ENCODE measurements at regions not wholly inside any gene's neighbourhood (a gene's known extent, or its start where the extent isn't known, plus 50 kb on each side); places are given as distances from the start of the nearest gene placed in this dataset.
"Not testable (repeated sequence)": the region's sequence is repeated elsewhere in the genome, so short reads cannot be mapped to it uniquely, and the experiment has no call there.

DNA sequence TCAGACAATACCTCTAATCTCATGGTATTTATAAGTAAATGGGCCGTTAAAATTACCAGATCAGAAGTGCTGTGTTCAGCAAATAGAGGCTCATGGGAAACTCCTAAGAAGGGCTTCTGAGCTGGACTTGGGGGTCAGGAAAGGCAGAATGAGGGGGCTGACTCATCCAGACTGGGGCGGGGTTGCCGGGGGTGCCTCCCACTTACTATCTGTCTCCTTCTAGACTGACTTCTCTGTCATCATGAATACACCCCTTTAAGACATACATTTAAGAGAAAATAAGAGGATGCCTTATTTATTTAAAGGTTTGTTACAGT, 96.0 kb upstream of the ERRFI1 start:
- peak overlapping the region in 1 of 2 donors; percentile 85 for H3K27ac ChIP-seq (ENCODE audit: low read depth in 1 of 2, low read length in 1 of 2)
- H3K4me1 ChIP-seq (ENCODE audit: control insufficient read depth in 5 of 5, insufficient read depth in 5 of 5, low read length in 5 of 5), result peaks cover 0 to 19% (median 13%) of the 10 kb centered on the region in 5 donors
- no peak overlapping the region for H3K9ac ChIP-seq (ENCODE audit: insufficient read depth in 1 of 2, low read length in 2 of 2)
- ATAC-seq (ENCODE audit: insufficient read depth, low FRiP score), result no peak
- H3K27me3 ChIP-seq (ENCODE audit: control insufficient read depth in 3 of 3, insufficient read depth in 3 of 3, low read length in 2 of 3), result no peaks in the 10 kb centered on the region
- no peak overlapping the region for H3K4me3 ChIP-seq
- 88 to 90% methylated on average over 3 of the region's 3 CpGs for WGBS, 2 donors
- no peak for DNase-seq
- no peaks in the 10 kb centered on the region for H3K36me3 ChIP-seq (ENCODE audit: control insufficient read depth in 4 of 4, insufficient read depth in 4 of 4, low read length in 4 of 4)
- TF ChIP-seq, protein P1, sequence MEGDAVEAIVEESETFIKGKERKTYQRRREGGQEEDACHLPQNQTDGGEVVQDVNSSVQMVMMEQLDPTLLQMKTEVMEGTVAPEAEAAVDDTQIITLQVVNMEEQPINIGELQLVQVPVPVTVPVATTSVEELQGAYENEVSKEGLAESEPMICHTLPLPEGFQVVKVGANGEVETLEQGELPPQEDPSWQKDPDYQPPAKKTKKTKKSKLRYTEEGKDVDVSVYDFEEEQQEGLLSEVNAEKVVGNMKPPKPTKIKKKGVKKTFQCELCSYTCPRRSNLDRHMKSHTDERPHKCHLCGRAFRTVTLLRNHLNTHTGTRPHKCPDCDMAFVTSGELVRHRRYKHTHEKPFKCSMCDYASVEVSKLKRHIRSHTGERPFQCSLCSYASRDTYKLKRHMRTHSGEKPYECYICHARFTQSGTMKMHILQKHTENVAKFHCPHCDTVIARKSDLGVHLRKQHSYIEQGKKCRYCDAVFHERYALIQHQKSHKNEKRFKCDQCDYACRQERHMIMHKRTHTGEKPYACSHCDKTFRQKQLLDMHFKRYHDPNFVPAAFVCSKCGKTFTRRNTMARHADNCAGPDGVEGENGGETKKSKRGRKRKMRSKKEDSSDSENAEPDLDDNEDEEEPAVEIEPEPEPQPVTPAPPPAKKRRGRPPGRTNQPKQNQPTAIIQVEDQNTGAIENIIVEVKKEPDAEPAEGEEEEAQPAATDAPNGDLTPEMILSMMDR (IDR thresholded peaks at IDR 0.05; ENCODE audit: control extremely low read depth, extremely low read depth), result no peak
- no peaks in the 10 kb centered on the region for H3K9me3 ChIP-seq (ENCODE audit: control insufficient read depth in 4 of 4, insufficient read depth in 3 of 4, low read length in 3 of 4)

DNA sequence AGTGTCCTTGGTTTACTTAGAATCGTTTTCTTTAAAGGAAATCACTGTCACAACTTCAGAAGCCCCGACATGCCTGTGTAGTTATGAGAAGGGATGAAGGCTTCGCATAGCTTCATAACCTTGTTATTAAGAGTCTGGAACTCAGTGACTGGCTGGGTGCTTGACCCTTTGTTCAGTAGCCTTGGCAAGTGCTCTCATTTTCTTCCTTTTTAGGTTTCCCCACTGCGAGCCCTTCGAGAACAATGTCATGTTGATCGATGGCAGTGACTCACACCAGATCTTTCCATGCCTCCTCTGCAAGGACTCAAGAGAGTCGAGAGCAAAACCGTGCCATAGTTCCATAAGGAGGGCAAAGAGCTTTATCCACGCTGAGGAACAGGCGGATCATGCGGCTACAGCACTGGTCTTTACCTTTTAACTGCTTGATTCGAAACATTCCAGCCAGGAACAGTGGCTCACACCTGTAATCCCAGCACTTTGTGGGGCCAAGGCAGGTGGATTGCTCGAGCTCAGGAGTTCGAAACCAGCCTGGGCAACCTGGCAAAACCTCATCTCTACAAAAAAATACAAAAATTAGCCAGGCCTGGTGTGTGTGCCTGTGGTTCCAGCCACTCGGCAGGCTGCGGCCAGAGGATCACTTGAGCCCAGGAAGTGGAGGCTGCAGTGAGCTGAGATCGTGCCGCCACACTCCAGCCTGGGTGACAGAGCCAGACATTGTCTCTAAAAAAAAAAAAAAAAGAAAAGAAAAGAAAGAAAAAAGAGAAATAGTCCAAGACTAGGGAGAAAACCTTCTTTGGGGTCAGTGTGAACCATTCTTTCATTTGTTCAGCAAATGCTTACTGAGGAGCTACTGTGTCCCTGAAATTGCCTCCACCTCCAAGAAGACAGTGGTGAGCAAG, 95.4 kb upstream of the ERRFI1 start:
- DNase-seq (peak in 1 of 3 donors; percentile 52), ATAC-seq (ENCODE audit: insufficient read depth, low FRiP score) (peak; percentile 82)
- peak overlapping the region; percentile 49 to 85 for H3K27ac ChIP-seq (ENCODE audit: low read depth in 1 of 2, low read length in 1 of 2)
- no peaks in the 10 kb centered on the region for H3K27me3 ChIP-seq (ENCODE audit: control insufficient read depth in 3 of 3, insufficient read depth in 3 of 3, low read length in 2 of 3)
- TF ChIP-seq, protein P1 (IDR thresholded peaks at IDR 0.05; ENCODE audit: control extremely low read depth, extremely low read depth), result no peak
- no peaks in the 10 kb centered on the region for H3K9me3 ChIP-seq (ENCODE audit: control insufficient read depth in 4 of 4, insufficient read depth in 3 of 4, low read length in 3 of 4)
- H3K9ac ChIP-seq (ENCODE audit: insufficient read depth in 1 of 2, low read length in 2 of 2), result no peak overlapping the region
- no peak overlapping the region for H3K4me3 ChIP-seq
- 37 to 49% methylated on average over 18 of the region's 18 CpGs for WGBS, 2 donors
- no peaks in the 10 kb centered on the region for H3K36me3 ChIP-seq (ENCODE audit: control insufficient read depth in 4 of 4, insufficient read depth in 4 of 4, low read length in 4 of 4)
- peaks cover 0 to 25% (median 14%) of the 10 kb centered on the region in 5 donors for H3K4me1 ChIP-seq (ENCODE audit: control insufficient read depth in 5 of 5, insufficient read depth in 5 of 5, low read length in 5 of 5)

GRCh38 chr1:8120693-8121260, 94.7 kb upstream of the ERRFI1 start:
- 2 to 4% methylated on average over 10 of the region's 10 CpGs for WGBS, 2 donors
- Histone ChIP-seq H3K9me3 (ENCODE audit: control insufficient read depth in 4 of 4, insufficient read depth in 3 of 4, low read length in 3 of 4) (no peaks in the 10 kb centered on the region), H3K4me1 (ENCODE audit: control insufficient read depth in 5 of 5, insufficient read depth in 5 of 5, low read length in 5 of 5) (peaks cover 0 to 28% (median 17%) of the 10 kb centered on the region in 5 donors), H3K36me3 (ENCODE audit: control insufficient read depth in 4 of 4, insufficient read depth in 4 of 4, low read length in 4 of 4) (no peaks in the 10 kb centered on the region), H3K4me3 (no peak overlapping the region), H3K9ac (ENCODE audit: insufficient read depth in 1 of 2, low read length in 2 of 2) (no peak overlapping the region), H3K27me3 (ENCODE audit: control insufficient read depth in 3 of 3, insufficient read depth in 3 of 3, low read length in 2 of 3) (no peaks in the 10 kb centered on the region), H3K27ac (ENCODE audit: low read depth in 1 of 2, low read length in 1 of 2) (peak overlapping the region; percentile 49 to 85)
- ATAC-seq (ENCODE audit: insufficient read depth, low FRiP score) (peak; percentile 55), DNase-seq (peak; percentile 49 to 63 (median 57))
- TF ChIP-seq, protein P1 (IDR thresholded peaks at IDR 0.05; ENCODE audit: control extremely low read depth, extremely low read depth), result no peak

- ATAC-seq (ENCODE audit: insufficient read depth, low FRiP score); H3K9ac ChIP-seq (ENCODE audit: insufficient read depth in 1 of 2, low read length in 2 of 2); H3K4me3 ChIP-seq; H3K27ac ChIP-seq (ENCODE audit: low read depth in 1 of 2, low read length in 1 of 2); DNase-seq; H3K9me3 ChIP-seq (ENCODE audit: control insufficient read depth in 4 of 4, insufficient read depth in 3 of 4, low read length in 3 of 4); H3K27me3 ChIP-seq (ENCODE audit: control insufficient read depth in 3 of 3, insufficient read depth in 3 of 3, low read length in 2 of 3); H3K36me3 ChIP-seq (ENCODE audit: control insufficient read depth in 4 of 4, insufficient read depth in 4 of 4, low read length in 4 of 4): not testable (repeated sequence)
- WGBS, 2 donors, result 73 to 80% methylated on average over 6 of the region's 6 CpGs
- peaks cover 0 to 28% (median 17%) of the 10 kb centered on the region in 5 donors for H3K4me1 ChIP-seq (ENCODE audit: control insufficient read depth in 5 of 5, insufficient read depth in 5 of 5, low read length in 5 of 5)
These were observed 92.6 kb upstream of the ERRFI1 start for GRCh38 chr1:8118736-8119135.
